ENCODE measurements at regions not wholly inside any gene's neighbourhood (a gene's known extent, or its start where the extent isn't known, plus 50 kb on each side); places are given as distances from the start of the nearest gene placed in this dataset.

GRCh38 chr10:131000244-131000643, 311.3 kb downstream of the TCERG1L start:
- TF ChIP-seq, protein P1, sequence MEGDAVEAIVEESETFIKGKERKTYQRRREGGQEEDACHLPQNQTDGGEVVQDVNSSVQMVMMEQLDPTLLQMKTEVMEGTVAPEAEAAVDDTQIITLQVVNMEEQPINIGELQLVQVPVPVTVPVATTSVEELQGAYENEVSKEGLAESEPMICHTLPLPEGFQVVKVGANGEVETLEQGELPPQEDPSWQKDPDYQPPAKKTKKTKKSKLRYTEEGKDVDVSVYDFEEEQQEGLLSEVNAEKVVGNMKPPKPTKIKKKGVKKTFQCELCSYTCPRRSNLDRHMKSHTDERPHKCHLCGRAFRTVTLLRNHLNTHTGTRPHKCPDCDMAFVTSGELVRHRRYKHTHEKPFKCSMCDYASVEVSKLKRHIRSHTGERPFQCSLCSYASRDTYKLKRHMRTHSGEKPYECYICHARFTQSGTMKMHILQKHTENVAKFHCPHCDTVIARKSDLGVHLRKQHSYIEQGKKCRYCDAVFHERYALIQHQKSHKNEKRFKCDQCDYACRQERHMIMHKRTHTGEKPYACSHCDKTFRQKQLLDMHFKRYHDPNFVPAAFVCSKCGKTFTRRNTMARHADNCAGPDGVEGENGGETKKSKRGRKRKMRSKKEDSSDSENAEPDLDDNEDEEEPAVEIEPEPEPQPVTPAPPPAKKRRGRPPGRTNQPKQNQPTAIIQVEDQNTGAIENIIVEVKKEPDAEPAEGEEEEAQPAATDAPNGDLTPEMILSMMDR (IDR thresholded peaks at IDR 0.05), result no peak
- H3K4me3 ChIP-seq (ENCODE audit: low read depth in 1 of 2, low read length in 1 of 2), result no peak overlapping the region
- H3K27me3 ChIP-seq, result no peaks in the 10 kb centered on the region
- no peaks in the 10 kb centered on the region for H3K36me3 ChIP-seq
- H3K4me1 ChIP-seq (ENCODE audit: control insufficient read depth in 1 of 2, insufficient read depth in 1 of 2, low read depth in 1 of 2, low read length in 1 of 2), result no peaks in the 10 kb centered on the region
- no peak overlapping the region for H3K27ac ChIP-seq
- H3K9me3 ChIP-seq, result no peaks in the 10 kb centered on the region

- Histone ChIP-seq H3K9me3 (no peaks in the 10 kb centered on the region), H3K4me1 (ENCODE audit: control insufficient read depth in 1 of 2, insufficient read depth in 1 of 2, low read depth in 1 of 2, low read length in 1 of 2) (no peaks in the 10 kb centered on the region), H3K27ac (no peak overlapping the region), H3K4me3 (ENCODE audit: low read depth in 1 of 2, low read length in 1 of 2) (no peak overlapping the region), H3K27me3 (no peaks in the 10 kb centered on the region), H3K36me3 (no peaks in the 10 kb centered on the region)
- TF ChIP-seq, protein P1 (IDR thresholded peaks at IDR 0.05), result no peak
Measured at GRCh38 chr10:131000743-131001142, 310.8 kb downstream of the TCERG1L start.

DNA sequence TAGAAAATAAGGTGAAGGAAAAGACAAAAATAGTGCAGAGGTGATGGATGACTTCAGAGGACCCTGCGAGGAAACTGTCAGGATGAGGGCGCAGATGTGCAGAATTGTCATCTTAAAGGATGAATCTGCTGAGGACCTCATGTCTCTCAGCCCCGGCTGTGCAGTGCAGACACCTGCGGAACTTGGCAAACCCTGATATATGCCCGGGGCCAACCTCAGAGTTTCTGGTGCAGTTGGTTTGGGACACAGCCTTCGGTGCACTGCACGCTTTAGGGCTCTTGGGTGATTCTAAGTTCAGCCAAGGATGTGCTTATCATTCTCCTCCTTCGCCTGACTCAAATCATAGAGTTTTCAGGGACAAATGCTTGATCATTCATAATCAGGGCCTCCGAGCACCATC, 310.1 kb downstream of the TCERG1L start:
- Histone ChIP-seq H3K4me1 (ENCODE audit: control insufficient read depth in 1 of 2, insufficient read depth in 1 of 2, low read depth in 1 of 2, low read length in 1 of 2) (no peaks in the 10 kb centered on the region), H3K9me3 (no peaks in the 10 kb centered on the region), H3K36me3 (no peaks in the 10 kb centered on the region), H3K27me3 (no peaks in the 10 kb centered on the region), H3K27ac (no peak overlapping the region), H3K4me3 (ENCODE audit: low read depth in 1 of 2, low read length in 1 of 2) (no peak overlapping the region)
- TF ChIP-seq, protein P1 (IDR thresholded peaks at IDR 0.05), result no peak

GRCh38 chr10:131002031-131002861, 309.3 kb downstream of the TCERG1L start:
- H3K4me3 ChIP-seq (ENCODE audit: low read depth in 1 of 2, low read length in 1 of 2), result no peak overlapping the region
- no peak overlapping the region for H3K27ac ChIP-seq
- H3K4me1 ChIP-seq (ENCODE audit: control insufficient read depth in 1 of 2, insufficient read depth in 1 of 2, low read depth in 1 of 2, low read length in 1 of 2), result no peaks in the 10 kb centered on the region
- no peaks in the 10 kb centered on the region for H3K9me3 ChIP-seq
- H3K27me3 ChIP-seq, result no peaks in the 10 kb centered on the region
- no peaks in the 10 kb centered on the region for H3K36me3 ChIP-seq
- TF ChIP-seq, protein P1 (IDR thresholded peaks at IDR 0.05), result no peak

GRCh38 chr10:131003455-131003854, 308.1 kb downstream of the TCERG1L start:
- H3K36me3 ChIP-seq, result no peaks in the 10 kb centered on the region
- H3K4me1 ChIP-seq (ENCODE audit: control insufficient read depth in 1 of 2, insufficient read depth in 1 of 2, low read depth in 1 of 2, low read length in 1 of 2), result no peaks in the 10 kb centered on the region
- H3K4me3 ChIP-seq (ENCODE audit: low read depth in 1 of 2, low read length in 1 of 2), result no peak overlapping the region
- H3K27ac ChIP-seq, result no peak overlapping the region
- TF ChIP-seq, protein P1 (IDR thresholded peaks at IDR 0.05), result no peak
- H3K9me3 ChIP-seq, result no peaks in the 10 kb centered on the region
- H3K27me3 ChIP-seq, result no peaks in the 10 kb centered on the region
